ENCODE measurements at regions not wholly inside any gene's neighbourhood (a gene's known extent, or its start where the extent isn't known, plus 50 kb on each side); places are given as distances from the start of the nearest gene placed in this dataset.
"Not testable (repeated sequence)": the region's sequence is repeated elsewhere in the genome, so short reads cannot be mapped to it uniquely, and the experiment has no call there.

GRCh38 chr13:44312834-44313551 is 60.6 kb upstream of the SERP2 start:
- DNase-seq (ENCODE audit: low read depth in 4 of 4, low spot score in 3 of 4): no peak

GRCh38 chr13:44313674-44314073 is 60.0 kb upstream of the SERP2 start:
- no peak for DNase-seq (ENCODE audit: low read depth in 4 of 4, low spot score in 3 of 4)

GRCh38 chr13:44314160-44314559 is 59.5 kb upstream of the SERP2 start:
- not testable (repeated sequence) for DNase-seq (ENCODE audit: low read depth in 4 of 4, low spot score in 3 of 4)

- DNase-seq (ENCODE audit: low read depth in 4 of 4, low spot score in 3 of 4): no peak
Observed at GRCh38 chr13:44317752-44318151, 55.9 kb upstream of the SERP2 start.

GRCh38 chr13:44318161-44318560 is 55.5 kb upstream of the SERP2 start:
- no peak for DNase-seq (ENCODE audit: low read depth in 4 of 4, low spot score in 3 of 4)

GRCh38 chr13:44320611-44321010 is 53.0 kb upstream of the SERP2 start:
- no peak for DNase-seq (ENCODE audit: low read depth in 4 of 4, low spot score in 3 of 4)

- no peak for DNase-seq (ENCODE audit: low read depth in 4 of 4, low spot score in 3 of 4)
Observed at GRCh38 chr13:44321961-44322360, 51.7 kb upstream of the SERP2 start.

GRCh38 chr13:44322928-44323327 is 50.7 kb upstream of the SERP2 start:
- DNase-seq (ENCODE audit: low read depth in 4 of 4, low spot score in 3 of 4): no peak

- DNase-seq (ENCODE audit: low read depth in 4 of 4, low spot score in 3 of 4): no peak
Observed at GRCh38 chr13:44323754-44324153, 49.9 kb upstream of the SERP2 start.
